ENCODE measurements at regions not wholly inside any gene's neighbourhood (a gene's known extent, or its start where the extent isn't known, plus 50 kb on each side); places are given as distances from the start of the nearest gene placed in this dataset.

- TF ChIP-seq, protein P1, sequence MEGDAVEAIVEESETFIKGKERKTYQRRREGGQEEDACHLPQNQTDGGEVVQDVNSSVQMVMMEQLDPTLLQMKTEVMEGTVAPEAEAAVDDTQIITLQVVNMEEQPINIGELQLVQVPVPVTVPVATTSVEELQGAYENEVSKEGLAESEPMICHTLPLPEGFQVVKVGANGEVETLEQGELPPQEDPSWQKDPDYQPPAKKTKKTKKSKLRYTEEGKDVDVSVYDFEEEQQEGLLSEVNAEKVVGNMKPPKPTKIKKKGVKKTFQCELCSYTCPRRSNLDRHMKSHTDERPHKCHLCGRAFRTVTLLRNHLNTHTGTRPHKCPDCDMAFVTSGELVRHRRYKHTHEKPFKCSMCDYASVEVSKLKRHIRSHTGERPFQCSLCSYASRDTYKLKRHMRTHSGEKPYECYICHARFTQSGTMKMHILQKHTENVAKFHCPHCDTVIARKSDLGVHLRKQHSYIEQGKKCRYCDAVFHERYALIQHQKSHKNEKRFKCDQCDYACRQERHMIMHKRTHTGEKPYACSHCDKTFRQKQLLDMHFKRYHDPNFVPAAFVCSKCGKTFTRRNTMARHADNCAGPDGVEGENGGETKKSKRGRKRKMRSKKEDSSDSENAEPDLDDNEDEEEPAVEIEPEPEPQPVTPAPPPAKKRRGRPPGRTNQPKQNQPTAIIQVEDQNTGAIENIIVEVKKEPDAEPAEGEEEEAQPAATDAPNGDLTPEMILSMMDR (IDR thresholded peaks at IDR 0.05), result no peak
- no peak for TF ChIP-seq REST (IDR thresholded peaks at IDR 0.05; ENCODE audit: insufficient read depth in 1 of 2, low read depth in 2 of 2, low read length in 1 of 2)
Observed at GRCh38 chr21:19065164-19065563, 661.6 kb upstream of the TMPRSS15 start.
